ENCODE measurements at regions not wholly inside any gene's neighbourhood (a gene's known extent, or its start where the extent isn't known, plus 50 kb on each side); places are given as distances from the start of the nearest gene placed in this dataset.
A peak's percentile ranks its signal among the peaks of the same experiment; 100 is the strongest.
"Not testable (repeated sequence)": the region's sequence is repeated elsewhere in the genome, so short reads cannot be mapped to it uniquely, and the experiment has no call there.

DNA sequence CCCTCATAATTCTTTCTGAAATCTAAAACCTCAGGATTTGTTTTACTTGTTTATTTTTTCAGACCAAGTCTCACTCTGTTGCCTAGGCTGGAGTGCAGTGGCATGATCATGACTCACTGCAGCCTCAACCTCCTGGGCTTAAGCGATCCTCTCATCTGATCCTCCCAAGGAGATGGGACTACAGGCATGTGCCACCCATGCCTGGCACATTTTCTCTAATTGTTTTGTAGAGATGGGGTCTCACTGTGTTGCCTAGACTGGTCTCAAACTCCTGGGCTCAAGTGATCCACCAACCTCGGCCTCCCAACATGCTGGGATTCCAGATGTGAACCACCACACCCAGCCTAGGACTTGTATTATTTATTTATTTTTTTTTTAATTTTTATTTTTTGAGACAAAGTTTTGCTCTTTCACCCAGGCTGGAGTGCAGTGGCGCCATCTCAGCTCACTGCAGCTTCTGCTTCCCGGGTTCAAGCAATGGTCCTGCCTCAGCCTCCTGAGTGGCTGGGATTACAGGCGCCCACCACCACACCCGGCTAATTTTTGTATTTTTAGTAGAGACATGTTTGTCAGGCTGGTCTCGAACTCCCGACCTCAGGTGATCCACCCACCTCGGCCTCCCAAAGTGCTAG, 281.9 kb downstream of the GOLGA6L6 start:
- not testable (repeated sequence) for DNase-seq (ENCODE audit: missing footprints); ATAC-seq
- intact Hi-C loops (cut with DNase I), result loop anchor here (5.0 kb wide), 1 partner anchor 88 kb away; no protein-coding TSS in a partner anchor

DNA sequence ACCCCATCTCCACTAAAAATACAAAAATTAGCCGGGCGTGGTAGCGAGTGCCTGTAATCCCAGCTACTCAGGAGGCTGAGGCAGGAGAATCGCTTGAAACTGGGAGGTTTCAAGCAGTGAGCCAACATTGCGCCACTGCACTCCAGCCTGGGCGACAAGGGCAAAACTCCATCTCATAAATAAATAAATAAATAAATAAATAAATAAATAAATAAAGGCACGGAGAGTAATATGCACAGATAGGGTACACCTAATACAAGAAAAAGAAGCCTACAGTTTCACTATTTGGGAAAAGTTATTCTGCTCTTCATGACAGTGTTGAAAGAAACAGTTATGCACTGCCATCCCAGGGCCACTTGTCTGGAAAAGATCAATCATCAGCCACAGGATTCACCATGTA, 285.2 kb downstream of the GOLGA6L6 start:
- intact Hi-C loops (cut with DNase I); DNase-seq (ENCODE audit: missing footprints); ATAC-seq: not testable (repeated sequence)

GRCh38 chr15:20255641-20256040, 286.0 kb downstream of the GOLGA6L6 start:
- ATAC-seq; DNase-seq (ENCODE audit: missing footprints); intact Hi-C loops (cut with DNase I): not testable (repeated sequence)

- DNase-seq (ENCODE audit: missing footprints); intact Hi-C loops (cut with DNase I); ATAC-seq: not testable (repeated sequence)
These were observed 288.5 kb downstream of the GOLGA6L6 start for GRCh38 chr15:20253047-20253615.

DNA sequence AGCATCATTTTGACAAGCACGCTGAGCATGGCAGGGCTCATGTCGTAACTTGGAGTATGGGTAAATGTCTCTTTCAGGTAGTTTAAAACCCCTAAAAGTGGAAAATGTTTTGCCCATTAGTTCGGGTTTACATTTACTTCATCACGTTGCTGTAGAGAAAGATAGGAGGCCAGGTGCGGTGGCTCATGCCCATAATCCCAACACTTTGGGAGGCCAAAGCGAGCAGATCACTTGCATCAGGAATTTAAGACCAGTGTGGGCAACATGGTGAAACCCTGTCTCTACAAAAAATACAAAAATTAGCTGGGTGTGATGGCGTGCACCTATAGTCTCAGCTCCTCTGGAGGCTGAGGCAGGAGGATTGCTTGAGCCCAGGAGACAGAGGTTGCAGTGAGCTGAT, 289.6 kb downstream of the GOLGA6L6 start:
- DNase-seq (ENCODE audit: missing footprints); intact Hi-C loops (cut with DNase I); ATAC-seq: not testable (repeated sequence)

GRCh38 chr15:20251214-20252005, 290.2 kb downstream of the GOLGA6L6 start:
- intact Hi-C loops (cut with DNase I); DNase-seq (ENCODE audit: missing footprints): not testable (repeated sequence)
- ATAC-seq, result peak; percentile 16

DNA sequence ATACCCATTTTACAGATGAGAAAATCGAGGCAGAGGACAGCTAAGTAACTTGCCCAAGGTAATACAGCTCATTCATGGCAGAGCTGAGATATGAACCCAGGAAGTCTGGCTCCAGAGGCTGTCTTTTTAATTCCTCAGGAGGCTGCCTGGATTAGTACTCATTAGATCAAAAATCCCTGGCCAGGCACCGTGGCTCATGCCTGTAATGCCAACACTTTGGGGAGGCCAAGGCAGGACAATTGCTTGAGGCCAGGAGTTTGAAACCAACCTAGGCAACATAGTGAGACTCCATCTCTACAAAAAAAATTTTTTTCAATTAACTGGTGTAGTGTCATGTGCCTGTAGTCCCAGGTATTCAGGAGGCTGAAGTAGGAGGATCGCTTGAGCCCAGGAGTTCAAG, 291.4 kb downstream of the GOLGA6L6 start:
- ATAC-seq; intact Hi-C loops (cut with DNase I); DNase-seq (ENCODE audit: missing footprints): not testable (repeated sequence)

DNA sequence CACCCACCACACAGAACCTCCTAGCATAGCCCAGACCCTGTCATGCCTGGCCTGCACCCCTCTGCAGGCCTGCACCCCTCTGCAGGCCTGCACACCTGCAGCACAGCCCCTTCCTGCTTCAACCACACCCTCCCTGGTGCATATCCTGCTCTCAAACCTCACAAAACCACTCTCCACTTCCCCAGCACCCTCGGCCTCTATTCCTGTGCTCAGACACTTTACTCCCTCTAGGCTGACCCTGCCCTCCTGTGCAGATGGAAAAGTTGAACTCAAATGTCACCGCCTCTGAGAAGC, 292.0 kb downstream of the GOLGA6L6 start:
- intact Hi-C loops (cut with DNase I); DNase-seq (ENCODE audit: missing footprints): not testable (repeated sequence)

GRCh38 chr15:20248434-20248833, 293.2 kb downstream of the GOLGA6L6 start:
- ATAC-seq; DNase-seq (ENCODE audit: missing footprints); intact Hi-C loops (cut with DNase I): not testable (repeated sequence)

More for the DNA sequence above, 292.0 kb downstream of the GOLGA6L6 start:
- ATAC-seq, result not testable (repeated sequence)

GRCh38 chr15:20247137-20247536, 294.5 kb downstream of the GOLGA6L6 start:
- intact Hi-C loops (cut with DNase I); DNase-seq (ENCODE audit: missing footprints); ATAC-seq: not testable (repeated sequence)

- intact Hi-C loops (cut with DNase I); DNase-seq (ENCODE audit: missing footprints); ATAC-seq: not testable (repeated sequence)
These were observed 295.0 kb downstream of the GOLGA6L6 start for GRCh38 chr15:20246624-20247023.

GRCh38 chr15:20245856-20246255, 295.7 kb downstream of the GOLGA6L6 start:
- DNase-seq (ENCODE audit: missing footprints); ATAC-seq; intact Hi-C loops (cut with DNase I): not testable (repeated sequence)

DNA sequence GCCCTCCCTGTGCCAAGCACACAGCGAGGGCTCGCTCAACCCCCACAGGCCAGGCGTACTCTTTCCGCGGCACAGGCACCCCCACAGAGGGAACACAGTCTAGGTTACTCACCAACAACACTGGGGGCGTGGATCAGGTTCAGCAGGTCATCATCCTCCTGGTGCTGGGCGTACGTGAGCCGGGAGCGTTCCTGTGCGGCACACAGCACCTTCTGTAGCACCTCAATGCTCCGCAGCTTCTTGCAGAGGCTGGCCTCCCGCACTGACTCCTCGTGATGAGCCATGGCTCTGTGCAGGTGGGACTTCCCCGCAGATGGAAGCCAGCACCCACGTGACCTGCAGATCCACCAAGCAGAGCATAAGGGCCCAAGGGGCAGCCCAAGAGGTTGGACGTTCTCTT, 296.8 kb downstream of the GOLGA6L6 start:
- intact Hi-C loops (cut with DNase I); DNase-seq (ENCODE audit: missing footprints); ATAC-seq: not testable (repeated sequence)

GRCh38 chr15:20243486-20244240, 297.9 kb downstream of the GOLGA6L6 start:
- intact Hi-C loops (cut with DNase I); ATAC-seq; DNase-seq (ENCODE audit: missing footprints): not testable (repeated sequence)

GRCh38 chr15:20240366-20240917, 301.2 kb downstream of the GOLGA6L6 start:
- intact Hi-C loops (cut with DNase I); ATAC-seq; DNase-seq (ENCODE audit: missing footprints): not testable (repeated sequence)

DNA sequence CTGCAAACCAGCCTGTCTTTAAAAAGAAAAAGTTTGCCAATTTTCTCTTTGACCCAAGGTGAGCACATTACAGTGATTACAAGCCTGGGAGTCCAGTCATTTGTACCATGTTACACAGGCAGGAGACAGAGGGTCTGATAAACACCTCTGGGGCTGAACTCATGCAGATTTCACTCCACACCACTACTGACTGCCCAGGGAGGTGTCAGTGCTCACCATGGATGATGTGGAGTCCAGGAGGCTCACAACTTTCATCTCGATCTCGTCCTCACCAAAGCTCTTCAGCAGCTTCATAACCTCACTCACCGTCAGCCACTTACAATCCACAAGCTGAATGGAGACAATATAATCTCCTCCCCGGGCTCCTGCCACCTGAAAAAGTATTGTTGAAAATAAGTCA, 302.4 kb downstream of the GOLGA6L6 start:
- ATAC-seq; intact Hi-C loops (cut with DNase I): not testable (repeated sequence)

DNA sequence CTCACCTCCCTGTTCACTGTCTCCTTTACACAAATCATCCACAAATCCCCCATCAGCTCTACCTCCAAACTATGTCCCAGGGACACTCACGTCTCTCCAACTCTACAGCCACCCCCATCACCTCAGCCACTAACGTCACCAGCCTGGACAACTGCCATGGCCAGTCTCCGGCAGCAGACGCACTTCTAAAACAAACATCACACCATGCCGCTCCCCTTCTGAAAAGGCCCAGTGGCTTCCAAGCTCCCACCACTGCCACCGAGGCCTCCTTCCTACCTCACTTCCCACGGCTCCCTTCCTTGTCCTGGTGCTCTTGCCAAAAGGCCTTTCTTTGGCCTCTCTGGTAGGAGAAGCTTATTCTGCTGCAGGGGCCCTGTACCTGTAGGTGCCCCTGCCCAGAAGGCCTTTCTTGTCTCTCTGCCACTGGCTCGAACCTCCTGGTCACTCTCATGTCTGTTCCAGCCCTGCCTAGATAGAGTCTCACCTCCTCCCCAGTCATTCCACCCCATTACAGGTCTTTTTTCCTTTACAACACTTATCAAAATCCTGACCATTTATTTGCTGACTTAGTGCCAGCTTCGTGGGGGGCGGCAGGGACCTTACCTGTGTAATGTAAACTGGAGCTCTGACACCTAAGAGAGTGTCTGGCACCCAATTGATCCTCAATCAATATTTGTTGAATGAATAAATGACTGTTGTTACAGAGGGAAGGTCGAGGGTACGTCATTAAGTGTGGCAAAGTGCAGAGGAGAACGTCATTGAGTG, 304.2 kb downstream of the GOLGA6L6 start:
- peak; percentile 12 for ATAC-seq
- DNase-seq (ENCODE audit: missing footprints); intact Hi-C loops (cut with DNase I): not testable (repeated sequence)

More for the DNA sequence above, 302.4 kb downstream of the GOLGA6L6 start:
- DNase-seq (ENCODE audit: missing footprints), result not testable (repeated sequence)

GRCh38 chr15:20235728-20236127, 305.9 kb downstream of the GOLGA6L6 start:
- DNase-seq (ENCODE audit: missing footprints); intact Hi-C loops (cut with DNase I); ATAC-seq: not testable (repeated sequence)
